ENCODE measurements at regions not wholly inside any gene's neighbourhood (a gene's known extent, or its start where the extent isn't known, plus 50 kb on each side); places are given as distances from the start of the nearest gene placed in this dataset.

- TF ChIP-seq CHD7 (IDR thresholded peaks at IDR 0.05; ENCODE audit: insufficient replicate concordance, low read length) = no peak
- TF ChIP-seq BACH1 (IDR thresholded peaks at IDR 0.05; ENCODE audit: low read length) = no peak
- no peak for TF ChIP-seq USF2 (IDR thresholded peaks at IDR 0.05; ENCODE audit: low read length)
- TF ChIP-seq SP2 (IDR thresholded peaks at IDR 0.05; ENCODE audit: low read length) = no peak
- TF ChIP-seq ZNF274 (IDR thresholded peaks at IDR 0.05; ENCODE audit: borderline replicate concordance, extremely low read depth, low read length) = no peak
Measured at GRCh38 chr4:147039976-147040575, 94.4 kb upstream of the TTC29 start (continued).
